ENCODE measurements at regions not wholly inside any gene's neighbourhood (a gene's known extent, or its start where the extent isn't known, plus 50 kb on each side); places are given as distances from the start of the nearest gene placed in this dataset.

- Histone ChIP-seq H3K9me3 (ENCODE audit: control insufficient read depth, low read length) (no peaks in the 10 kb centered on the region), H3K4me1 (ENCODE audit: control insufficient read depth, insufficient read depth, low read length) (no peaks in the 10 kb centered on the region), H3K27ac (ENCODE audit: low read length) (no peak overlapping the region), H3K27me3 (ENCODE audit: control insufficient read depth, insufficient read depth) (no peaks in the 10 kb centered on the region), H3K4me3 (ENCODE audit: low read length) (no peak overlapping the region)
- ATAC-seq (no peak), DNase-seq (no peak)
- intact Hi-C loops (cut with DNase I): no loop called here
Measured at GRCh38 chr11:23257556-23257955, 397.3 kb upstream of the CCDC179 start.

- H3K4me3 ChIP-seq (ENCODE audit: low read length): no peak overlapping the region
- H3K27me3 ChIP-seq (ENCODE audit: control insufficient read depth, insufficient read depth): no peaks in the 10 kb centered on the region
- H3K9me3 ChIP-seq (ENCODE audit: control insufficient read depth, low read length): no peaks in the 10 kb centered on the region
- no peak overlapping the region for H3K27ac ChIP-seq (ENCODE audit: low read length)
- intact Hi-C loops (cut with DNase I): no loop called here
- ATAC-seq (no peak), DNase-seq (no peak)
- no peaks in the 10 kb centered on the region for H3K4me1 ChIP-seq (ENCODE audit: control insufficient read depth, insufficient read depth, low read length)
Measured at GRCh38 chr11:23263466-23263865, 403.2 kb upstream of the CCDC179 start.

- no peak for DNase-seq
- ATAC-seq: no peak
- intact Hi-C loops (cut with DNase I): no loop called here
Measured at GRCh38 chr11:23272095-23272494, 411.8 kb upstream of the CCDC179 start.

GRCh38 chr11:23278121-23278520 lies 417.8 kb upstream of the CCDC179 start:
- WGBS: 92% methylated on average over 4 of the region's 4 CpGs
- no peaks in the 10 kb centered on the region for H3K4me1 ChIP-seq (ENCODE audit: control insufficient read depth, insufficient read depth, low read length)
- DNase-seq (no peak), ATAC-seq (no peak)
- no peaks in the 10 kb centered on the region for H3K9me3 ChIP-seq (ENCODE audit: control insufficient read depth, low read length)
- no peak overlapping the region for H3K4me3 ChIP-seq (ENCODE audit: low read length)
- intact Hi-C loops (cut with DNase I): no loop called here
- H3K27ac ChIP-seq (ENCODE audit: low read length): no peak overlapping the region
- H3K27me3 ChIP-seq (ENCODE audit: control insufficient read depth, insufficient read depth): no peaks in the 10 kb centered on the region

More at GRCh38 chr11:23272095-23272494, 411.8 kb upstream of the CCDC179 start:
- H3K27me3 ChIP-seq (ENCODE audit: control insufficient read depth, insufficient read depth): no peaks in the 10 kb centered on the region
- no peak overlapping the region for H3K27ac ChIP-seq (ENCODE audit: low read length)
- H3K4me3 ChIP-seq (ENCODE audit: low read length): no peak overlapping the region
- H3K9me3 ChIP-seq (ENCODE audit: control insufficient read depth, low read length): no peaks in the 10 kb centered on the region
- no peaks in the 10 kb centered on the region for H3K4me1 ChIP-seq (ENCODE audit: control insufficient read depth, insufficient read depth, low read length)

- H3K9me3 ChIP-seq (ENCODE audit: control insufficient read depth, low read length): no peaks in the 10 kb centered on the region
- H3K4me1 ChIP-seq (ENCODE audit: control insufficient read depth, insufficient read depth, low read length): no peaks in the 10 kb centered on the region
- 90% methylated on average over 2 of the region's 2 CpGs for WGBS
- no peaks in the 10 kb centered on the region for H3K27me3 ChIP-seq (ENCODE audit: control insufficient read depth, insufficient read depth)
- H3K4me3 ChIP-seq (ENCODE audit: low read length): no peak overlapping the region
- ATAC-seq (no peak), DNase-seq (no peak)
- no peak overlapping the region for H3K27ac ChIP-seq (ENCODE audit: low read length)
- intact Hi-C loops (cut with DNase I): no loop called here
Measured at GRCh38 chr11:23280088-23280487, 419.8 kb upstream of the CCDC179 start.

- H3K4me1 ChIP-seq (ENCODE audit: control insufficient read depth, insufficient read depth, low read length): no peaks in the 10 kb centered on the region
- no peak overlapping the region for H3K27ac ChIP-seq (ENCODE audit: low read length)
- no peak overlapping the region for H3K4me3 ChIP-seq (ENCODE audit: low read length)
- no peak for DNase-seq
- WGBS: 98% methylated on average over 1 of the region's 1 CpG
- intact Hi-C loops (cut with DNase I): no loop called here
- H3K9me3 ChIP-seq (ENCODE audit: control insufficient read depth, low read length): no peaks in the 10 kb centered on the region
- H3K27me3 ChIP-seq (ENCODE audit: control insufficient read depth, insufficient read depth): no peaks in the 10 kb centered on the region
- ATAC-seq: no peak
Measured at GRCh38 chr11:23283666-23284065, 423.4 kb upstream of the CCDC179 start.

- DNase-seq: no peak
- Histone ChIP-seq H3K27ac (ENCODE audit: low read length) (no peak overlapping the region), H3K4me1 (ENCODE audit: control insufficient read depth, insufficient read depth, low read length) (no peaks in the 10 kb centered on the region), H3K9me3 (ENCODE audit: control insufficient read depth, low read length) (no peaks in the 10 kb centered on the region), H3K27me3 (ENCODE audit: control insufficient read depth, insufficient read depth) (no peaks in the 10 kb centered on the region), H3K4me3 (ENCODE audit: low read length) (no peak overlapping the region)
- intact Hi-C loops (cut with DNase I): no loop called here
- ATAC-seq: no peak
Measured at GRCh38 chr11:23284631-23285030, 424.4 kb upstream of the CCDC179 start.

GRCh38 chr11:23288003-23288783 lies 427.9 kb upstream of the CCDC179 start:
- Histone ChIP-seq H3K4me3 (ENCODE audit: low read length) (no peak overlapping the region), H3K9me3 (ENCODE audit: control insufficient read depth, low read length) (no peaks in the 10 kb centered on the region), H3K4me1 (ENCODE audit: control insufficient read depth, insufficient read depth, low read length) (no peaks in the 10 kb centered on the region), H3K27ac (ENCODE audit: low read length) (no peak overlapping the region), H3K27me3 (ENCODE audit: control insufficient read depth, insufficient read depth) (no peaks in the 10 kb centered on the region)
- no peak for ATAC-seq
- intact Hi-C loops (cut with DNase I): no loop called here
- no peak for DNase-seq
- 0% methylated on average over 1 of the region's 1 CpG for WGBS

GRCh38 chr11:23295241-23295640 lies 435.0 kb upstream of the CCDC179 start:
- Histone ChIP-seq H3K27me3 (ENCODE audit: control insufficient read depth, insufficient read depth) (no peaks in the 10 kb centered on the region), H3K27ac (ENCODE audit: low read length) (no peak overlapping the region), H3K4me3 (ENCODE audit: low read length) (no peak overlapping the region), H3K4me1 (ENCODE audit: control insufficient read depth, insufficient read depth, low read length) (no peaks in the 10 kb centered on the region), H3K9me3 (ENCODE audit: control insufficient read depth, low read length) (no peaks in the 10 kb centered on the region)
- WGBS: 50% methylated on average over 2 of the region's 2 CpGs
- no peak for ATAC-seq
- DNase-seq: no peak
- intact Hi-C loops (cut with DNase I): no loop called here

- H3K4me1 ChIP-seq (ENCODE audit: control insufficient read depth, insufficient read depth, low read length): no peaks in the 10 kb centered on the region
- H3K27me3 ChIP-seq (ENCODE audit: control insufficient read depth, insufficient read depth): no peaks in the 10 kb centered on the region
- ATAC-seq (no peak), DNase-seq (no peak)
- intact Hi-C loops (cut with DNase I): no loop called here
- no peak overlapping the region for H3K27ac ChIP-seq (ENCODE audit: low read length)
- WGBS: 47% methylated on average over 2 of the region's 2 CpGs
- H3K4me3 ChIP-seq (ENCODE audit: low read length): no peak overlapping the region
- H3K9me3 ChIP-seq (ENCODE audit: control insufficient read depth, low read length): no peaks in the 10 kb centered on the region
Measured at GRCh38 chr11:23308041-23308440, 447.8 kb upstream of the CCDC179 start.

- Histone ChIP-seq H3K4me3 (ENCODE audit: low read length) (no peak overlapping the region), H3K27me3 (ENCODE audit: control insufficient read depth, insufficient read depth) (no peaks in the 10 kb centered on the region), H3K4me1 (ENCODE audit: control insufficient read depth, insufficient read depth, low read length) (no peaks in the 10 kb centered on the region), H3K27ac (ENCODE audit: low read length) (no peak overlapping the region), H3K9me3 (ENCODE audit: control insufficient read depth, low read length) (no peaks in the 10 kb centered on the region)
- WGBS: 85% methylated on average over 1 of the region's 1 CpG
- ATAC-seq (no peak), DNase-seq (no peak)
- intact Hi-C loops (cut with DNase I): no loop called here
Measured at GRCh38 chr11:23310276-23310675, 450.0 kb upstream of the CCDC179 start.

Data from right cardiac atrium (tissue), 5 donors.